ENCODE measurements at regions not wholly inside any gene's neighbourhood (a gene's known extent, or its start where the extent isn't known, plus 50 kb on each side); places are given as distances from the start of the nearest gene placed in this dataset.

GRCh38 chrX:1084689-1085088 is 127.8 kb downstream of the CRLF2 start:
- TF ChIP-seq, protein P1, sequence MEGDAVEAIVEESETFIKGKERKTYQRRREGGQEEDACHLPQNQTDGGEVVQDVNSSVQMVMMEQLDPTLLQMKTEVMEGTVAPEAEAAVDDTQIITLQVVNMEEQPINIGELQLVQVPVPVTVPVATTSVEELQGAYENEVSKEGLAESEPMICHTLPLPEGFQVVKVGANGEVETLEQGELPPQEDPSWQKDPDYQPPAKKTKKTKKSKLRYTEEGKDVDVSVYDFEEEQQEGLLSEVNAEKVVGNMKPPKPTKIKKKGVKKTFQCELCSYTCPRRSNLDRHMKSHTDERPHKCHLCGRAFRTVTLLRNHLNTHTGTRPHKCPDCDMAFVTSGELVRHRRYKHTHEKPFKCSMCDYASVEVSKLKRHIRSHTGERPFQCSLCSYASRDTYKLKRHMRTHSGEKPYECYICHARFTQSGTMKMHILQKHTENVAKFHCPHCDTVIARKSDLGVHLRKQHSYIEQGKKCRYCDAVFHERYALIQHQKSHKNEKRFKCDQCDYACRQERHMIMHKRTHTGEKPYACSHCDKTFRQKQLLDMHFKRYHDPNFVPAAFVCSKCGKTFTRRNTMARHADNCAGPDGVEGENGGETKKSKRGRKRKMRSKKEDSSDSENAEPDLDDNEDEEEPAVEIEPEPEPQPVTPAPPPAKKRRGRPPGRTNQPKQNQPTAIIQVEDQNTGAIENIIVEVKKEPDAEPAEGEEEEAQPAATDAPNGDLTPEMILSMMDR (IDR thresholded peaks at IDR 0.05): no peak
- TF ChIP-seq POLR2A (IDR thresholded peaks at IDR 0.05): no peak
